IPS DF 6.9 (cell line): ENCODE measurements at regions not wholly inside any gene's neighbourhood (a gene's known extent, or its start where the extent isn't known, plus 50 kb on each side); places are given as distances from the start of the nearest gene placed in this dataset.

Experiments
- DNase-seq: peaks from one replicate; pipeline ENCODE4 v3.0.0-alpha.2; 2013; ENCODE audit warnings: low read depth, low spot score
- H3K27ac ChIP-seq: one replicate; pipeline ENCODE4 v1.5.1; 2013; ENCODE audit warnings: low read length, control low read depth
- H3K27me3 ChIP-seq: 2 replicates; pipeline ENCODE4 v1.6.1; 2013; ENCODE audit warnings: mild to moderate bottlenecking, low read length; ENCODE audit not compliant: control insufficient read depth, insufficient read depth
- H3K36me3 ChIP-seq: 2 replicates; pipeline ENCODE4 v1.6.1; 2013; ENCODE audit warnings: low read length; ENCODE audit not compliant: control insufficient read depth, insufficient read depth
- H3K4me1 ChIP-seq: 2 replicates; pipeline ENCODE4 v1.6.1; 2013; ENCODE audit warnings: low read length; ENCODE audit not compliant: control insufficient read depth, insufficient read depth
- H3K4me3 ChIP-seq: 2 replicates; pipeline ENCODE4 v1.5.1; 2013; ENCODE audit warnings: mild to moderate bottlenecking, low read length
- H3K9me3 ChIP-seq: 2 replicates; pipeline ENCODE4 v1.6.1; 2013; ENCODE audit warnings: low read length, inconsistent platforms; ENCODE audit not compliant: control insufficient read depth, insufficient read depth
- WGBS: extraction: QIAGEN DNeasy Blood & Tissue Kit; methylation state at CpG from one replicate; pipeline ENCODE4 v1.1.7; 2013; ENCODE audit warnings: mixed read lengths, missing lambda C conversion rate; ENCODE audit not compliant: insufficient read length, insufficient coverage; 5-methylcytosine and 5-hydroxymethylcytosine counted together

DNA sequence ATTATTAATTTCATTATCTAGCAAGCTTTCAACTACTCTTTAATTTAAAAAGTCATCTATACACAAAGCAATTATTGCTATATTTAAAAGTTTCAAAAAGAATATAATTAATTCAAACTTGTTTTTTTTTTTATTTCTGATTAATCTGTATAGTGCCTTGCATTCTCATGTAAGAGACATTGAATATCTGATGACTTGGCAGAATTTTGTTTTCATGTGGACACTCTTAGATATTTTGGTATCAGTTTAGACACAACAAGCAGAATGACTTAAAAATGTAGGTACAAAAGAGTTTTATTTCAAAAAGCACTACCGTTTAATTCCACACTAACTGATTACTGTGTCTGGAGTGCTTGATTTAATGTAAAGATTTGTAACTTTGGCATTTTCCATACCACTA lies 1129.6 kb downstream of the PDHA2 start:
- Histone ChIP-seq H3K27me3 (no peaks in the 10 kb centered on the region), H3K4me3 (no peak overlapping the region), H3K27ac (no peak overlapping the region), H3K36me3 (no peaks in the 10 kb centered on the region), H3K4me1 (no peaks in the 10 kb centered on the region), H3K9me3 (no peaks in the 10 kb centered on the region)
- no CpG with 5 or more reads among the region's 1 CpG for WGBS
- DNase-seq, result no peak

DNA sequence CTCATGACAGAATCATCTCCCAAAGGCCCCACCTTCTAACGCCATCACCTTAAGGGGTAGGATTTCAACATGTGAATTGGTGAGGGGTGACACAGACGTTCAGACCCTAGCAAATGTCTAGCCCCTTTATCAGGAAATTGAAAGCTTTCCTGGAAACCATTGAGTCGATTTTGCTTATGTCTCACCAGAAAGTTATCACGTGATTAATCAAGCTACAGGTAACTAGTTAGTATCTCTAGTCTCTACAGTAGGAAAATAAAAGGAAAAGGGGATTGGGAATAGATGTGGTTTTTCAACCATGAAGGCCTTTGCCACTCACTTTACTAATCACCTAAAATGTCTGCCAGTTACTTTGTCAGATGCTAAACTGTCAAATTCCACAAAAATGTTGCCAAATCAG lies 1133.0 kb downstream of the PDHA2 start:
- Histone ChIP-seq H3K4me1 (no peaks in the 10 kb centered on the region), H3K36me3 (no peaks in the 10 kb centered on the region), H3K27me3 (no peaks in the 10 kb centered on the region), H3K27ac (no peak overlapping the region), H3K4me3 (no peak overlapping the region), H3K9me3 (no peaks in the 10 kb centered on the region)
- WGBS, result no CpG with 5 or more reads among the region's 4 CpGs
- no peak for DNase-seq

DNA sequence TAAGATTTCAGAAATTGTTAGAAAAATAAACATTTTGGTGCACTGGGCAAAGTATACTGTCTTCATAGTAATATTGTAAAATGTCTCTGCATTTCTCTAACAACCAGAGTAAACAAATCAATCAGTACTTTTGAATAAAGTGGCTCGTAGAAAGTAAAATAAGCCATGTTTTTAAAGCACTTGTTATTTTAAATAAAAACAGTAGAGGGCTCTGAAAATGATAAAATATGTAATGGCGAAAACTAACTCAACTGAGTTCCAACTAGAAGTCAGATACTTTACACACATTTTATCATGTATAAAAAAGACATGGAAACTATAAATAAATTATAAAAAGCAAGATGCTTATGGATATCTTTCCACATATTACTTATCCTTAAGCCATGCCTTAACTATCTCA lies 1134.4 kb downstream of the PDHA2 start:
- H3K9me3 ChIP-seq, result no peaks in the 10 kb centered on the region
- no peak overlapping the region for H3K27ac ChIP-seq
- no peaks in the 10 kb centered on the region for H3K27me3 ChIP-seq
- no peaks in the 10 kb centered on the region for H3K4me1 ChIP-seq
- H3K4me3 ChIP-seq, result no peak overlapping the region
- no peaks in the 10 kb centered on the region for H3K36me3 ChIP-seq
- WGBS, result no CpG with 5 or more reads among the region's 2 CpGs
- DNase-seq, result no peak

DNA sequence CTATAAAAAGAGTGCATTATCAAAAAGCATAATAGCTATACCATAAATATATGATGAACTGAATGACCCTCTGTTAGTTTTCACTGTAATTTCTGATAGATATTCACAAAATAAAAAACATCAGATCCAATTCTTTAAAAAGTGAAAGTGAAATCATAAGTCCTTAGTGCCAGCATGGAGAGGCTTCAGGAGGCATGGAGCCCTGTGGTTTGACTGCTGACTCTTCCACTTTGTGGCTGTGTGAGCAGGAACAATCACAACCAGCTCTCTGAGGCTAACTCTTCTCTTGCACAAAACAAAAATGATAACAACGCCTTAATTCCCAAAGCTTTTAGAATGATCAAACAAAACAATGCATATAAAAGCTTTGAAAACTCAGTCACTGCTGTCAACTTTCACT lies 1143.9 kb downstream of the PDHA2 start:
- no peak for DNase-seq
- Histone ChIP-seq H3K27ac (no peak overlapping the region), H3K4me1 (no peaks in the 10 kb centered on the region), H3K9me3 (no peaks in the 10 kb centered on the region), H3K4me3 (no peak overlapping the region), H3K36me3 (no peaks in the 10 kb centered on the region), H3K27me3 (no peaks in the 10 kb centered on the region)
- no CpG with 5 or more reads among the region's 1 CpG for WGBS

DNA sequence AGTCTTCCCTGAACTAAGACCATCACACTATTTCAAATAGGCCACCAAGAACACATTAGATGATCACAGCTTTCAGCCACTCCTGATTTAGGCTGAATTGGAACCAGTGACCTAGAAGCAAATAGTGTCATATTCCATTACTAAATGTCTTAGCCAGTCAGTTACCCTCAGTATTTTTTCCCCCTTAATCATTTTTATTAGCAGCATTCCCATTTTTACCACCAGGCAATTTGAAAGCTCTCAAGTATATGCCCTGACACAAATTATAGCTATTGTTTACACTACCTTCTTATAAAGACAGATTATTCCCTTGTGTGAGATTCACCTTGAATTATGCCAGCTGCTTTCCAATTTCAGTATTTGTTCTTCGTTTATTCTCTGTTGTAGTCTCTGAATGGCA lies 1146.9 kb downstream of the PDHA2 start:
- Histone ChIP-seq H3K4me3 (no peak overlapping the region), H3K9me3 (no peaks in the 10 kb centered on the region), H3K36me3 (no peaks in the 10 kb centered on the region), H3K27me3 (no peaks in the 10 kb centered on the region), H3K4me1 (no peaks in the 10 kb centered on the region), H3K27ac (no peak overlapping the region)
- DNase-seq, result no peak
- no CpG with 5 or more reads among the region's 1 CpG for WGBS

DNA sequence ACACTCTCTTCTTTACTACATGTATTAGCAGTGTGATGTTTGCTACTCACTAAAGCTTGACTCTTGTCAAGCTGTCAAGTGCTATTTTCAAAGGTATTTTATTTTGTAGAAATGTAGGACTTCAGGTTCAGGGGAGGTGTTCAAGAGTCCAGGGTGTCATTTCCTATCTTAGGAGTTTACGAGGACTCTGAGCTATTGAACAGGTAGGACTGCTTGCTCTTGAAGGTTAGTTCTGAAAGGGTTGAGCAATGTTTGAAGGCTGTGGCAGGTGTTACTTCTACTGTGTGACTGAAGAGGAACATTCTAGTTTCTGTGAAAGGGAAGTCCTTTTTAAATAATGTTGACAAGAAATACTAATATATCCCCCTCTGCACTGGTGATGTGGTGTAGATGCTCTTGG lies 1151.2 kb downstream of the PDHA2 start:
- Histone ChIP-seq H3K27me3 (no peaks in the 10 kb centered on the region), H3K36me3 (no peaks in the 10 kb centered on the region), H3K4me3 (no peak overlapping the region), H3K4me1 (peaks cover 6% of the 10 kb centered on the region; the same call in 1 of the 2 replicates), H3K9me3 (no peaks in the 10 kb centered on the region), H3K27ac (no peak overlapping the region)
- no peak for DNase-seq
- WGBS, result no CpG with 5 or more reads among the region's 1 CpG

DNA sequence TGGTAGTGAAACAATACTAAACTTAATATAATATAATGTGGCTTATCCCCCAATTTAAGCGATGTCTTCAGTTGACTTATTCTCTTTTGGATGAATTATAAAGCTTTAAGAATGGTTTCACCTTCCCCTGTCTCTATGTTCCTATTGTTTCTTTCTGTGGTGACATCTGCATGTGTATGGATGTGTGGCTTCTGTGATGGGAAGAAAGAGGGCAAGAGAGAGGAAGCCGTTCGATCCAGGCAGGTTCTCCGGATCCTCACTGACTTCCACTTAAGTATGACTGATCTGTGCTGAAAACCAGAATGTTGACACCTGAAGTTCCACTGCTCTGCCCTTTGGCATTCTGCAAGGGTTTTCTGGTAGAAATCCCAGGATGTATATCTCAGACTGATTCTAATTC lies 1150.8 kb downstream of the STPG2 start:
- H3K36me3 ChIP-seq, result no peaks in the 10 kb centered on the region
- H3K4me3 ChIP-seq, result no peak overlapping the region
- no peaks in the 10 kb centered on the region for H3K27me3 ChIP-seq
- H3K27ac ChIP-seq, result no peak overlapping the region
- H3K9me3 ChIP-seq, result no peaks in the 10 kb centered on the region
- no peak for DNase-seq
- peaks cover 6% of the 10 kb centered on the region; the same call in 1 of the 2 replicates for H3K4me1 ChIP-seq
- no CpG with 5 or more reads among the region's 4 CpGs for WGBS

DNA sequence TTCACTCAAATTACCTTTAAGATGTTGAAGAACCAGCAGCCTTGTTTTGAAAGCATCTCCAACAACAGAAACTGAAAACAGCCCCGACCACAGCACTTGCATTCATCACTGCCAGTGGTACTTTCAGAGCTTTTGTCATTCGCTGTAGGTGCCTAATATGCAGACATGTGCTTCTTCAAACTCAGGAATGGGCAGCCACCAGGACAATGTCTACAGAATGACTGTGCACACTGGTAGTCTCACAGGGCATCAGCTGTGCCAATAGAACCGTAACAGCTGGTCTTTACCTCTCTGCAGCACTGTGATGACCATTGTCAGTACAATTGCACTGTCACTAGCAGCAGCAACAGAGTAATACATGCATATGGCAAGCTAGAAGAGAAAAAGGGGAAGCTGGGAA lies 1149.7 kb downstream of the STPG2 start:
- Histone ChIP-seq H3K27ac (no peak overlapping the region), H3K4me3 (no peak overlapping the region)
- no peak for DNase-seq

DNA sequence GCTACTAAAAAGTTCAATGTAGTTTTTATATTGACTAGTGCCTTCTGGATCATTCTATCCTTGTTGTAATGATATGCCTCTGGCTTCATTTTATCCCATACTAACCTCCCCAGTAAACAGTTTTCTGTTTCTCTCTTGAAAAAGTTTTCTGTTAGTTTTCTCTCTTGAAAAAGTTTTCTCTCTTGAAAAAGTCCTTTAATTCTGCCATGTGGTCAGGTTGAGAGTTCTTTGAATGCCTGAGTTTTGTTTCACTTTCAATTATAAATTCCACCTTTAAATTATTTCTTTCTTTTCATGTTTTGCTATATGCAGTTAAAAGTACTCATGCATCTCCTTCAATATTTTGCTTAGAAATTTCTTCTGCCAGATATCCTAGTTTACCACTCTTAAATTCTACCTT lies 1139.6 kb downstream of the STPG2 start:
- H3K27me3 ChIP-seq, result no peaks in the 10 kb centered on the region
- H3K36me3 ChIP-seq, result no peaks in the 10 kb centered on the region
- H3K4me1 ChIP-seq, result no peaks in the 10 kb centered on the region; the same call in 1 of the 2 replicates
- H3K27ac ChIP-seq, result no peak overlapping the region
- no peaks in the 10 kb centered on the region for H3K9me3 ChIP-seq
- DNase-seq, result no peak
- H3K4me3 ChIP-seq, result no peak overlapping the region

More for the DNA sequence above, 1149.7 kb downstream of the STPG2 start:
- WGBS, result no CpG with 5 or more reads among the region's 3 CpGs
- H3K4me1 ChIP-seq, result peaks cover 6% of the 10 kb centered on the region; the same call in 1 of the 2 replicates
- no peaks in the 10 kb centered on the region for H3K36me3 ChIP-seq
- H3K9me3 ChIP-seq, result no peaks in the 10 kb centered on the region
- H3K27me3 ChIP-seq, result no peaks in the 10 kb centered on the region

DNA sequence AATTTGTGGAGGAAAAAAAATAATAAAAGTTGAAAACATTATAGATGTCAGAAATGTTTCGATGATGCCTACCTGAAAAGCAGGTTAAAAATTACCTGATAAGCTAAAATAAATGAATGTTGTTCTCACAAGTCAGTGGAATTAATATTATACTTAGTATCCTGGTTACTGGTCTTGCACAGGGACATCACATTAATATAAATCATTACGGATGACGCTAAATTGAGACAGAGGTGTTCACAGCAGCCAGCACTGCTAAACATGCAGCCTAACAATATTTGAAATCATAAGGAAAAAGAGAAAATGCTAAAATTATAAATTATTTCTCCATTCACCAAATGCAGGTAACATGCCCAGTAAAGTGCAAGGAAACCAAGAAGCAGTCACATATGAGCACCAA lies 1130.0 kb downstream of the STPG2 start:
- H3K9me3 ChIP-seq, result no peaks in the 10 kb centered on the region
- no peak overlapping the region for H3K27ac ChIP-seq
- H3K4me1 ChIP-seq, result no peaks in the 10 kb centered on the region
- no peaks in the 10 kb centered on the region for H3K27me3 ChIP-seq
- H3K36me3 ChIP-seq, result no peaks in the 10 kb centered on the region
- H3K4me3 ChIP-seq, result no peak overlapping the region
- no peak for DNase-seq
- whole genome bisulfite sequencing, result no CpG with 5 or more reads among the region's 3 CpGs

DNA sequence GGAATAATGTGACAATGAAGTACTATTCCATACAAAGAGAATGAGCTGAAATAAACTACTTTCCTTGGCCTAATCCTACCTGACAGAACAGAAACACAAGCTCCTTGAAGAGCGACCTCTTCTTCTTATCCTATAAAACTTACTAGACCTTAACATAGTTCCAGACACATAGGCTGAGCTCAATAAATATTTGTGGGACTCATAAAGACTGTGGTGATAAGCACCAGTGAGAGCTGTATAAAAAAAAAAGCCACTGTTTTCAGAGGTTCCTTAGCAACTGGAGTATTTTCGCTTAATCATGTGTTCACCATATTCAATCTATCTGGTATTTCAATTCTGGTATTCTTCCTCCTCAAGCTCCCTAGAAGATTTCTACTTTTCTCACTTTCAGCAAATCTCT lies 1129.6 kb downstream of the STPG2 start:
- Histone ChIP-seq H3K4me1 (no peaks in the 10 kb centered on the region), H3K4me3 (no peak overlapping the region), H3K27ac (no peak overlapping the region), H3K27me3 (no peaks in the 10 kb centered on the region), H3K36me3 (no peaks in the 10 kb centered on the region), H3K9me3 (no peaks in the 10 kb centered on the region)
- no peak for DNase-seq
- no CpG with 5 or more reads among the region's 2 CpGs for WGBS
